HG03460 (cell line): ENCODE measurements at regions not wholly inside any gene's neighbourhood (a gene's known extent, or its start where the extent isn't known, plus 50 kb on each side); places are given as distances from the start of the nearest gene placed in this dataset.

Source experiments
- ATAC-seq: cut with Tn5 transposase; IDR thresholded peaks from one replicate; pipeline ENCODE4 v1.9.1; 2021; ENCODE audit not compliant: unreplicated experiment

DNA sequence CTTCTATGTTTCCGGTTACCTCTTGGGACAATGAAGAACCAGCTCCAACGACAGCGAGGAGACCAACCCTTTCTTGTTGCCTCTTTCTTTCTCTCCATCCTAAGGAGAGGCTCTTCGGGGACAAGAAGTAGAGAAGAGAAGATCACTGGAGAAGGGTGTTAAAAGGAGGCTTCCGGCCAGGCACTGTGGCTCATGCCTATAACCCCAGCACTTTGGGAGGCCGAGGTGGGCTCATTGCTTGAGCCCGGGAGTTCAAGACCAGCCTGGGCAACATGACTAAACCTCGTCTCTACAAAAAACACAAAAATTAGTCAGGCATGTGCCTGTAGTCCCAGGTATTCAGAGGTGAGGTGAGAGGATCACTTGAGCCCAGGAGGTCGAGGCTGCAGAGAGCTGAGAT is 90.8 kb upstream of the TNFAIP3 start:
- ATAC-seq = no peak

DNA sequence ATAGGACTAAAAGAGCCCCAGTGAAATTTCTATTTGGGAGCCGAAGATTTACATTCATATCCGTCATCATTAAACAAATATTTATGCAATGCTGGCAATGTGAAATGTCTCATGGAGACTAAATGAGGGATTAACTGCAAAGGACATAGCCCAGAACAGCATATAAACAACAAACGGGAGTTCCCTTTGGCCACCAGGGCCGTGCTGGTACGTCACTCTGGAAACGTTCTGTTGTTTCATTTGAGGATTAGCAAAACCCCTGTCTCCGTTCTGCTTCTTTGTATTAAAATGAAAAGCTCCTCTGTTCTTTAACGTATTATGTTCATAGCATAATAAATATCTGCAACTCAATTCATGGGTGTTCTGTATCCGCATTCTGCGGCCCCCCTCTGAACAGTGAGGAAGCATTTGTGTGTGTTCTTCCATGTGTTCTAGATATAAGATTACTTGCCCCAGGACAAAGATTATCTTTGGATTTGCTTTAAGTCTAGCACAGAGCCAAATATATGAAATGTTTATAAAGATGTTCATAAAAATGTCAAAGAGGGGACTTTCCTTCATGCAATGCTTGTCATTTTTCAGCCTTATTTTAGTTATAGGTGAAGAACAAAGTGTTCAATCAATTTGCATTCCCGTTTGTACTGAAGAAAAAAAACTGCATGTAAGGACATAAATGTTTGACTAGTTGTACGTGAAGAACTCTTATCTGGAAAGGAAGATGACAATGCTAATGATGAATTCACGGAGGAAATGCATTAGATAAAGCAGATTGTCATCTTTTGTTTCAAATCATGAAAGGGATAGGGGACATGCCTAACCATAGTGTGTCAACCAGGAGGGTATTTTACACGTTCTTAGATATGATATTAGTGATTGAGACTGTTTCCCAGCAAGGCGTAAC is 90.0 kb upstream of the TNFAIP3 start:
- no peak for ATAC-seq

DNA sequence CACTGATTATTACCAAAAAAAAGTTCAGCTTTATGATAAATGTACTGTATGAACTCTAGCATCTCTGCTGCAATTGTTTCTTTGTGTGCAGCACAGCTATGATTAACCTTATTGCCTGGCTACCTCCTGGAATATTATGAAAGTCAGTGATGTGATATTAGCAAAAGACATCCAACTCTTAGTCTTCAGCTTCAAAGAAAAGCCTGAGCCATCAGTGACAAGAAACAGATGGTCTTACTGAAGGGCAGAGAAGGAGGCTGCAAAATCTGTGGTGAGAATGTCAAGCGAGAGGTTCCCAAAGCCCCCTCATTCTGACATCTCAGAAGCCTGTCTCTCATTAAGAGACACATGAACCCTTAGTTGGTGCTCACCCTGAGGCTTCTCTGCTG is 89.4 kb upstream of the TNFAIP3 start:
- no peak for ATAC-seq

DNA sequence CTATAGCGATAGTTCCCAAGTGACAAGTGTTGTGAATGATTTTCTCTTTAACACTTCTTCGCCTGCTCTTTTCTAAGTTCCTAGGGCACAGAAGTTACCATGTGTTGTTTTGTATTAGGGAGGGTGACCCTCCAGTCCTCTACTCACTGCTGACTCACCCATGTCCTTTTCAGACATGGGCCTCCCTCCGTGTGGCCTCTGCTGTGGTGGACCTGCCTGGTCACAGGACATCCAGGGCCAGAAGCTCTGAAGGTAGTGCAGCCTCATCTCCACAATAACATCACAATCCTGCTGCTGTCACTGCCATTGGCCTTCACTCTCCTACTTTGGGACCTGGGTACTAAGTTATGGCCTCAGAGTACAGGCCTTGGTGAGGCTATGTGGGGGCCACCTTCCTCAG is 87.1 kb upstream of the TNFAIP3 start:
- no peak for ATAC-seq

DNA sequence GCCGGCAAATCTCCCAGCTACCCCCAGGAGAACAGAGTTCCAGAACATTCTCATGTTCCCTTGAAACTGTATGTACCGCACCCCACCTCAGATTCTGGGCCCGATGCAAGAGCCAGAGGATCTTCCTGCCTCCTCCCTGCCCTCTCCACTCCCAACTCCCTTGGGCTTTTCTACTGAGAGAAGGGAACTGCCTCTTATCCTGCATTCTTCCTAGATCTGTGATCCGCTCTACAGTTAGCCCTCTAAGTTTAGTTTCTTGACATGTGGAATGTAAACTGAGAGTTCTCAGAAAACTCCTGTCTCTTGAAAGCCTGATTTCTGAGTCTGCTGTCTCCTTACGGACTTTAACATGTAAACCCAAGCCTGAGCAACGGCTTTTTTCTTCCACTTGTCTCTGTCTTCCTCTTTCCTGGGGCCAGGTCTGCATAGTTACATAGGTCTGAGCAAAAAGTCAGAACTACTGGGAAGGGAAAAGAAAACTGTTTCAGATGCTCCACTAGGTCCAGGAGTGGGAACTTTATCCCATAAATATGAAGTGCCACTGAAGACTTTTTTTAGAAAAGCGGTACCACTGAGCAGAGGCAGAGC is 86.5 kb upstream of the TNFAIP3 start:
- ATAC-seq = no peak

DNA sequence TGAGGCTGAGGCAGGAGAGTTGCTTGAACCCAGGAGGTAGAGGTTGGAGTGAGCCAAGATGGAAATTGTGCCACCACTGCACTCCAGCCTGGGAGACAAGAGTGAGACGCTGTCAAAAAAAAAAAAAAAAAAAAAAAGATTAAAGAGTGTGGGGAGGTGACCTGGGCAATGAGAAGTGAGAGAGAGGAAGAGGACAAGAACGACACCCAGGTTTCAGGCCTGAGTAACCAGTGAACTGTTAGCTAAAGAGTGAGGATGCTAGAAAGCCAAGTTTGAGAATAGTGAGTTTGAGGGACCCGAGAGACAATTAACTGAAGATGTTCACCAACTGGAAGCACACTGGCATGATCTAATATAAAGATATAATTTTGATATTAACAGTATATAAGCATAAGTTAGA is 85.4 kb upstream of the TNFAIP3 start:
- no peak for ATAC-seq

DNA sequence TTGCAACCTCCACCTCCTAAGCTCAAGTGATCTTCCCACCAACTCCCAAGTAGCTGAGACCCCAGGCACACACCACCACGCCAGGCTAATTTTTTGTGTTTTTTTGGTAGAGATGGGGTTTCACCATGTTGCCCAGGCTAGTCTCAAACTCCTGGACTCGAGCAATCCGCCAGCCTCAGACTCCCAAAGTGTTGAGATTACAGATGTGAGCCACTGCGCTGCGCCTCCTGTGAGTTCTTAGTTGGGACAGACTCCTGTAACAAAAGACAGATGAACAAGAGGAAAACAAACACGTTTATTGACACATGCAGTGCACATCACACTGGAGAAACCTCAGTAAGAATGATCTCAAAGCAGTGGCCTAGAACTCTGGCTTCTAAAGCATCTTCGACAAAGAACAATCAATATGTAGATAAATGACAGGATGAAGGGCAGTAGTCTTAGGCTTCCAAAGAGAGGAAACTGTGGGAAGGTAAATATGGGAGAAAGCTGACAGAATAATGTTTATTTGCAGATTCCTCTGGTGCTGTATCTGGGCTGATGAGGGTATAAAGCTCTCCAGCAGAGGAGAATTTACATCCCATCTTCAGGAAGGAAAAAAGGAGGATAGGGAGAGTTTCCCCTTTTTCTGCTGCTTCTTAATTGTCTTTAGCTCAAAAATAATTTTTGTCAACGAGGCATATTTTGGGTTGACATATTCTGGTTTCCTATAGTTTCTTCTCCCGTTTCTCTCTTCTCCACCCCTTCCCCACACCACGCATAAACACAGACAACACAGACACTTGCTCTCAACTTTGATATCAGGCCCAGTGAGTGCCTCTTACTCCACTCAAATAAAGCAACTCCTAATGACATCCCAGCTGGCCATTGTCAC is 84.7 kb upstream of the TNFAIP3 start:
- ATAC-seq = no peak

DNA sequence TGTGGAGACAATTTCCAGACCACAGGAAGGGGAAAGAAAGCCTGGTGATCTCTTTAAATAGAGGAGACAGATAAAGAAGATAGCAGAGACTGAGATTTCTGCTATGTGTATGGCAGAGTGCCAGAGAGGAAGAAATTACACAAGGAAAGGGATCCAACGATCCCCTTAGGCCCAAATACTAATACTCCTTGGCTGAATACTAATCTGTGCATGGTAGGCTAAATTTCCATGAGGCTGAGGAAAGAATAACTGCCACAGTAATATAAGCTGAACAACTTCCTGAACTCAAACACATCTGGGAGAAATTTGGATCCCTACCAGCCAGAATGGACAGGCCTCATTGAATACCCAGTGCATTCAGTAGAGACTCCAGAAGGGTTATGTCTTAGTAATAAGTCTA is 83.3 kb upstream of the TNFAIP3 start:
- ATAC-seq = no peak

DNA sequence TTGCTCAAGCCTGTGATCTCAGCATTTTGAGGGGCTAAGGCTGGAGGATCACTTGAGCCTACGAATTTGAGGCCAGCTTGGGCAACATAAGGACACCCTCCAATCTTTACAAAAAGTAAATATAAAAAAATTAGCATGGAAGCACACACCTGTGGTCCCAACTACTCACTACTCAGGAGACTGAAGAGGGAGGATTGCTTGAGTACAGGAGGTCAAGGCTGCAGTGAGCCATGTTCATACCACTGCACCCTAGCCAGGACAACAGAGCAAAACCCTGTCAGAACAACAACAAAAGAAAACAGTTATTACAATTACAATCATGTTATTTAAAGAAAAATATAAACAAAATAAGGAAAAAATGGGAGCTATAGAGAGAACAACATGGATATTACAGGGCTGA is 82.5 kb upstream of the TNFAIP3 start:
- no peak for ATAC-seq

DNA sequence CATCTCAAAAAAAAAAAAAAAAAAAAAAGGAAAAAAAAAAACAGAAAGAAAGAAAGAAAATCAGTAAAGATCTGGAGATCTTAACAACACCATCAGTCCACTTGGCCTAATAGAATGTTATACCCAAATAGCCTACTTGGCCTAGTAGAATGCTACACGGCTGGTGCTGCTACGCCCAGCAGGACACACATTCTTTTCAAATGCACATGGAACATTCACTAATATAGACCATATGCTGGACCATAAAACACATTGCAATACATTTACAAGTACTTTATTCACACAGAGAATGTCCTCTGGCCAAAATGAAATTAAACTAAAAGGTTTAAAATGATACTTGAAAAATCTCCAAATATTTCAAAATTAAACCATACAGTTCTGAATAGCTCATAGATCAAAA is 80.0 kb upstream of the TNFAIP3 start:
- no peak for ATAC-seq

DNA sequence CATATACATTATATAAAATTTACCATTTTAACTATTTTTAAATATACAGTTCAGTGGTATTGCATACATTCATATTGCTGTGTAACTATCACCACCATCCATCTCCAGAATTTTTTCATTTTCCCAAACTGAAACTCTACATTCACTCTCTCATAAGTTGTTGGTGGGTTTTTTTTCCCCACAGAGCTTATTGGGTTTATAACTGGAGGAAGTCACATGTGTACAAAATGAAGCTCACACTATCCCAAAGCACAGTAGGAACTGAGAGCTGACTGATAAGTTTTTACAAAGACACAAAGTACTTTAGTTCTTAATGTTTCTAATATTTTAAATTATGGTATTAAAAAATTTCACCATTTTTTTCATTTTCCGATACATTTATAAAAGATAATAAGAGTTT is 78.8 kb upstream of the TNFAIP3 start:
- no peak for ATAC-seq

DNA sequence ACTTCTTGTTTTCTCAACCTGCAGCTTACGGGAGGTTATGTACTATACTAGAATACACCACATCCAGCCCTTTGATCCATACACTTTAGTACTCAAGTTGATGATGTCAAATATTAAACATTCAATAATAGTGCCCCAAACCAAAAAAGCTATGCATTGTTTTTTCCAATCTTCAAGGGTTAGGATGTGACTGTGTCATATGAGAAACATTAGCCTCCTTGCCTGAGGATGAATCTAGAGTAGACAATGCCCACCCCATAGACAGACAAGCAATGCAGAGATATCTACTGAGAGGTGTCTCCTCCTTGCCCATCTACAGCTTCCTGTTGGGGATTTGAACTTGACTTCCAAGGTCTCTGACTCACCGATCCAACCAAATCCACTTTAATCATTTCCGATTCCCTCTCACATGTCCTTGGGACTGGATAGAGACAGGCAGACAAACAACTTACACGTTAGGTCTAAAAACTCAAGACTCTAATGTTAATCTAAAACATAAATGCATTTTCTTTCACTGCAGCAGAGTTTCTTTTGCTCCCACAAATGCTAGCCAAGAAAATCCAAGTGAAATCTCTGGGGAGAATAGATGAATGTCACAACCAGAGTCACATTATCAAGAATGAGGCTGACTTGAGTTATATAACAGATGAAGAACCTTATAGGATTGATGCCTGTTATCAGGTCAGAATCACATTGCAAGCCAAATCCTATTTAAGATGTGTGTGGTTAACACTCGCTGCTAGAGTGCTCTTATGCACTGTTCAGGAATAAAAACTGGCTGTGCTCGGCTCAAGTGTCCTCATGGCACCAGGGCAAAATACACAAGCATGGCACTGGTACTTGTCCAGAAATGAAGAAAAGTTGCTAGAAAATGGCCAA is 75.5 kb upstream of the TNFAIP3 start:
- no peak for ATAC-seq

DNA sequence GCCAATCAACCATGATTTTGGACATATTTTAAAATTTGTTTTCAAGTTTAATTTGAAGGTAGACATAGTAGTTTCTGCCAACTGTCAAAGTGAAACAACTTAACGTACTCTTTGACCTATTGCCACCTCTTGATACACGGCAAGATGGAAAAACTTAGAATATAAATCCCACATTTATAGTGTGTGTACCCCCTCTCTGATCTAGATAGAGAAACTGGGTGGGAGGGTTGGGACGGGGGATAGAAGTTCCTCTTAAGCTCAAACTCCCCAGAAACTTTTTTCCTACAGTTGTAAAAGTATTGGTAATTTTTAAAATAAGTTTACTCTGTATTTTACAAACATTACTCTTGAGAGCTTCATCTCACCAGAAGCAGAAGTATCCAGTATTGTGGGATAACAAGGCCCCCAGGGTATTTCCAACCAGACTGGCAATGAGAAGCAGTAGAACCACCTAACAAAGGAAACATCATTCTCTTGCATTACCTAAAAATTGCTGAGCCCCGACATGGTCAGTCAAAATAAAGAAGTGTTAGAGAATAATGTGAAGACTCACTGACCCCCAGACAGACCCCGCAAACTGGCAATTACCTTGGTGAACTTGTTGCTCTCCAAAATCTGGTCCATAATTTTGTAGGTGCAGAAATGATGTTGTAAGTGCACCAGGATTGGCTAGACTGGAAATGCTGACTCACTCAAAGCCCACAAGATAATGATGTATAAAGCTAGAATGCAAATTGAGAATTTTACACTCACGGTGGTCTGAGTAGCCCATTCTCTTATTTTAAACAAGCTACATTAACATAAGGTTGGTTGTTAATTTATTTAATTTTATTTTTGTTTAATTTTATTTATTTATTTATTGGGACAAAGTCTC is 74.7 kb upstream of the TNFAIP3 start:
- ATAC-seq = no peak

DNA sequence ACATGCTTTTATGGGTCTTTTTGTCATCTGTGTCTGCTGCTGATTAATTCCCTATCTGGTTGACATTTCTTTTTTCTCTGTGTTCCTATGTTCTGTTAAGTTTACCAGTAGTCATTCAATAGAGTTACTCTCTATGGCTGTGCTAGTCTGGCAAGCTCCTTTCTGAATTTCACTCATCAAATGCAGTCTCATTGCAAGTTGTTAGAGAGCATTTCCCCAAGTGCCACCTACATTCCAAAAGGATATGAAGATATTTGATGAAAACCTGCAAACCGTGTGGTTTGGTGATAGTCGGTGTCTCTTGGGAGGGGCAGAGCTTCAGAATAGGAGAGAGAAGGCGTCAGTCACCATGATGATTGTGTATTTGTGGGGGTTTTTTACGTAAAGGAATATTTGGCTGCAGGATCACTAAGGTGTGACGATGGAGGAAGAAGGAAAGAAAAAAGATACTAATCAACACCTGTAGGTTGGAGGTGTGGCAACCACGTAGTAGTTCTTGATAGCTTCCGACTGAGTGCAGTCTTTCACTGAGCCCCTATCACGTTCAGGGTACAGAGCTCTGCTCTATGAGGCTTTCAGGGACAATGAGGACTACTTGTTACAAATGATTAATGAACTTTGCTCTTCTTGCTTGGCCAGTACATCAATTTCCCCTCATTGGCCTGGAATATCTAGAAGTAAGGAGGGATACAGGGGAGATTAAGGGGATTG is 73.1 kb upstream of the TNFAIP3 start:
- ATAC-seq = no peak

DNA sequence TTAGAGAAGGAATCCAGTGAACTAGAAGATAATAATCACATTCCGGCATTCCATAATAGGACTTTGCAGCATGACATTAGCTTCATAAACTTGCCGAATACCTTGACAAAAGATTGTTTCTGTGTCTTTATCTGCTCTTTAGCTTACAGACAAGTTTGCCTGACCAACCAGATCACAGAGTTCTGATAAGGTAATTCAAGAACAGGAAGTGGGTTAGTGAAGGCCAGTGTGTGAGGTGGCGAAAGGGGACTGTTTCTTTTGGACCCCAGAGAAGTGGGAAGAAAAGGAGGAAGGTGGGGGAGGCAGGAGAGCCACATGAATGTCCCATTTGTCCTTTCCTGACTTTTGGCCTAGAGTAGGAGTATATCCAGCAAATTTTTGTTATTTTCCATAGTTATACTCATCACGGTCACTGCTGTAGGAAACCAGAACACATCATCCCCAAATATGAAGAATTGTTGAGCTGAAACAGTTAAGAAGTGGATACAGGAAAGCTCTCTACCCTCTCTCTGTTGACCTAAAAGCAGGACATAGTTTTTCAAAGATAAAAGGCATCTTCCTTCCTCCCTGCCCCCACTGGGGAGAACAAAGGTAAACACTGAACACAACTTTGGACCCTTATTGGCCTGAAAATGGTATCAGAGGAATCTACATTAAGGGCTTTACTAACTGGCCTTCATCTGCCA is 72.4 kb upstream of the TNFAIP3 start:
- no peak for ATAC-seq

DNA sequence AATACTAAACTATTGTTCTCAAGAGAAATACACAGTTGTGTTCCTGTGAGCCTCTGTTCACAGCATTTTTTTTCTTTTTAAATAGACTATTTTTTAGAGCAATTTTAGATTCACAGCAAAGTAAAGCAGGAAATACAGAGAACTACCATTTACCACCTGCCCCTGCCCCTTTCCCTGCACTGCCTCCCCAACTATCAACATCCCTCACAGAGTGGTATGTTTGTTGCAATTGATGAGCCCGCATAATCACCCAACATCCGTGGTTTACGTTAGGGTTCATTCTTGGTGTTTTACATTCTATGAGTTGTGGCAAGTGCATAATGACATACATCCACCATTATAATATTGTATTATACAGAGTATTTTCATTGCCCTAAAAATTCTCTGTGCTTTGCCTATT is 71.6 kb upstream of the TNFAIP3 start:
- ATAC-seq = no peak

DNA sequence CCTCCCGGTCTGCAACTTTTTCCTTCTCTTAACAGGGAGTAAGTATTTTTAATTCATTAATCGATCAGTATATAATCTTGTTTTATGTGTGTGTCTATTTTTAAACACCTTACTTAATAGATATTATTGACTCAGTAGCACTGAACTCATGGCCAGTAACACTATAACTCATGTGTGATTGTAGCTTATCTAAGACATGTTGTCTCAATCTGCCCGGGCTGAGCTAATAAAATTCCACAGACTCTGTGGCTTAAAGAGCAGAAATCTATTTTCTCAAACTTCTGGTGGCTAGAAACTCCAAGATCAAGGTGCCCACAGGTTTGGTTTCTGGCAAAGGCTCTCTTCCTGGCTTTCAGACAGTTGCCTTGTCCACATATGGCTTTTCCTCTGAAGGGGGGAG is 68.8 kb upstream of the TNFAIP3 start:
- no peak for ATAC-seq

DNA sequence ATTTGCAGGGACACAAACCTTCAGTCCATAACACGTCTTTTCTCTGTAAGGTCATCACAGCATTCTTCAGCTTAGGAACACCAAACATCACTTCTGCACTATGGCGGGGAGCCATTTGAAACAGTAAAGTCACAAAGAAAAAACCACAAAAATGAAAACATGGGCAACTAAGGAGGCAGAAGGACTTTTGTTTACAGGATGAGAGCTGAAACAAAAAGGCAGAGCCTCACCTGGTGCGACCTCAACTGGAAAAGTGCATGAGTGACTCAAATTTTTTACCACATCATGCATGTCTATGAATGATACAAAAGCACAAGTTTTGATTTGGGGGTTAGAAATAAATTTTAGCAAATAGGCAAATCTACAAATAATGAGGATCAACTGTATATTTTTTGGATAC is 68.2 kb upstream of the TNFAIP3 start:
- ATAC-seq = no peak
